ENCODE measurements at regions not wholly inside any gene's neighbourhood (a gene's known extent, or its start where the extent isn't known, plus 50 kb on each side); places are given as distances from the start of the nearest gene placed in this dataset.

DNA sequence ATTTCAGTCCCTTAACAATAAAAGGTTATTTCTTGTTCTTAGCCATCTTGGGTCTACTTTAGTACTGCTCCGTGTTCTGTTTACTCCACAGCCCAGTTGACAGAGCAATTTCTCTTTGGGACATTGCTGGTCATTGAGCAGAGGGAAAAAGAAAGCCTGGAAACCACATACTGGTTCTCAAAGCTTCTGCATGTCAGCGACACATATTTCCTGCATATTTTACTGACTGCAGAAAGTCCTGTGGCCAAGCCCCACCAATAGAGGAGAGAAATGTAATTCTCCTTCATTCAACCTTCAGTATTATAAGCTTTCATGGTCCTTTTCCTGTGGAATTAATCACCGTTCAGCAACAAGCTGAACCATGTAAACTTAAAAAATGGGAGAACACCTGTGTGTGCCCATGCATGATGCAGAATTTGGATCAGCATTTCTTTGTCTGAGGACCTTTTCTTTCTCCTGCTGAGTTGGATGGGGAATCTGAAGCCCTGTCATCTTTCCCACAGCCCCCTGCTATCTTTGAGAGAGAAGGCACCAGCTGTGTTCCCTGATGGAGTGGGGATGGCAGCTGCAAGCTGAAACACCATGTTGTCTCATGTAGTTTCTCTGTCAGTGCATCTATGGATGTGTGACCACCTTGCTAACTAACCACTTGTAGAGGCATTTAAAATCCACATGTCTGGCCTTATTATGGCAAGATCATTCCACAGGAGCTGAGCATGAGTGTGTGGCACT is 431.6 kb downstream of the MEIS1 start:
- Histone ChIP-seq H3K79me2 (no peaks in the 10 kb centered on the region), H3K36me3 (ENCODE audit: control insufficient read depth, insufficient read depth, low read length) (no peaks in the 10 kb centered on the region), H3K4me2 (ENCODE audit: low read length) (no peak overlapping the region), H3K9ac (no peak overlapping the region), H2AFZ (no peak overlapping the region), H3K4me3 (ENCODE audit: low read depth, low read length) (no peak overlapping the region), H3K9me3 (ENCODE audit: control insufficient read depth, low read length) (no peaks in the 10 kb centered on the region), H3K4me1 (no peaks in the 10 kb centered on the region), H3K27ac (no peak overlapping the region), H3K27me3 (ENCODE audit: control insufficient read depth, insufficient read depth, low read length) (no peaks in the 10 kb centered on the region)
- TF ChIP-seq CTCF (IDR thresholded peaks at IDR 0.05) = no peak

- Histone ChIP-seq H3K4me1 (no peaks in the 10 kb centered on the region), H3K27ac (no peak overlapping the region), H3K4me3 (ENCODE audit: low read depth, low read length) (no peak overlapping the region), H3K36me3 (ENCODE audit: control insufficient read depth, insufficient read depth, low read length) (no peaks in the 10 kb centered on the region), H3K9ac (no peak overlapping the region), H3K4me2 (ENCODE audit: low read length) (no peak overlapping the region), H2AFZ (no peak overlapping the region), H3K79me2 (no peaks in the 10 kb centered on the region), H3K27me3 (ENCODE audit: control insufficient read depth, insufficient read depth, low read length) (no peaks in the 10 kb centered on the region), H3K9me3 (ENCODE audit: control insufficient read depth, low read length) (no peaks in the 10 kb centered on the region)
- TF ChIP-seq CTCF (IDR thresholded peaks at IDR 0.05) = no peak
Observed at GRCh38 chr2:66867063-66867441, 432.1 kb downstream of the MEIS1 start.

DNA sequence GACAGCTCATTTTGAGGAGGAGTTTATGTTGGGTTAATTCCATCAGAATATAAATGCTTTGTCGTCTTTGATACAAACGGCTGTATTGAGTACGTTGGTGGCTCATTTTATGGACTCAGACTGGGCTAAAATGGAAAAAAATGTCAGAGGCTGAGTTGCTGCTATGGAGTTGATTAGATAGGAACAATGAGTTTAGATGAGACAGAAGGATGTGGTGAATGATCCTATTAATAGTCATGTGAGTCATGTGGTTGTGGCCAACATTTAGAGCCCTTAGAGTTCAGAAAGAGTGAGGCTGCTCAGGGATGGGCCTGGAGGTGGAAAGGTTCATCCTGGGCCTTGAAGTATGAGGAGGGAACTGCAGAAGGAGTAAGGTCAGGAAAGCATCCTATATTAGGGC is 434.2 kb downstream of the MEIS1 start:
- TF ChIP-seq CTCF (IDR thresholded peaks at IDR 0.05) = no peak
- no peak overlapping the region for H3K27ac ChIP-seq
- no peak overlapping the region for H3K4me2 ChIP-seq (ENCODE audit: low read length)
- no peaks in the 10 kb centered on the region for H3K36me3 ChIP-seq (ENCODE audit: control insufficient read depth, insufficient read depth, low read length)
- H3K4me3 ChIP-seq (ENCODE audit: low read depth, low read length) = no peak overlapping the region
- H3K9ac ChIP-seq = no peak overlapping the region
- H3K79me2 ChIP-seq = no peaks in the 10 kb centered on the region
- no peaks in the 10 kb centered on the region for H3K4me1 ChIP-seq
- no peaks in the 10 kb centered on the region for H3K9me3 ChIP-seq (ENCODE audit: control insufficient read depth, low read length)
- no peaks in the 10 kb centered on the region for H3K27me3 ChIP-seq (ENCODE audit: control insufficient read depth, insufficient read depth, low read length)
- H2AFZ ChIP-seq = no peak overlapping the region

DNA sequence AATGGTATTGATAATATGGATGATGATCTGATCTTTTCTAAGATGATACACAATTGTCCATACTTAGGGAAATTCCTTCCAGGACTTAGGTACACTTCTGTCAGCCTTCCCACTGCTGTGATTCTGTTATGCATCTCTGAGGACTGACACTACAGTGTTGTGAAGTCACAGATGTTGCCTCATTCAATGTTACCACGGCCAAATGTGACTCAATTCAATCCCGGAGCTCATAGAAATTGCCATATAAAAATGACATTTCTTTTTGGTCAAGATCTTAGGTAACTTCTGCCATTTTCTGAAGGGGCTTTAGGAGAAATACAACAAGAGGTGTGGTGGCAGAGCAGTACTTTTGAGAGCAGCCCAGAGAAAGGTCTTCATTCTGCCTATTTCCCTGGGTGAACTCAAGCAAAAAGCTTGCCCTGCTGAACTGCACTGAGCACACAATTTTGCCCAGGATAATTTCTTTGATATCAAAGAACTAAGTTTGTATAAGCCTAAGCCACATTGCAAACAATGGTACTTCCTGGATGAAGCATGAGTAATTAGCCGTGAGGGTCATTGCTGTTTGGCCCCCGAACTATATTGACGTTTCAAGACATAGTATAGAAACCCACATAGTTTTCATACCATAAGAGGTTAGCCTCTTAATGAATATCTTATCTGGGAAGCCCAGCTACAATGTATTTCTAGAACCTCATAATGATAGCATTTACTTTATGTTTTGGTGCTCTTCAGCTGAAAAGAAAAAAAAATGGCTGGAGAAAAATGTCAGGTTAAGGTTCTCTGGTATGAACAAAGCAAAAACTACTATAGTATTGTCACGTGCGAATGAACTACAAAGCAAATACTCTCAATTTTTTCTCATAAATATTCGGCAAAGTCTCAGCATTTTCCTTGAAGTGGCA is 437.4 kb downstream of the MEIS1 start:
- no peak overlapping the region for H3K27ac ChIP-seq
- H3K36me3 ChIP-seq (ENCODE audit: control insufficient read depth, insufficient read depth, low read length) = no peaks in the 10 kb centered on the region
- H3K4me3 ChIP-seq (ENCODE audit: low read depth, low read length) = no peak overlapping the region
- H3K4me1 ChIP-seq = no peaks in the 10 kb centered on the region
- H3K9ac ChIP-seq = no peak overlapping the region
- H3K79me2 ChIP-seq = no peaks in the 10 kb centered on the region
- no peak overlapping the region for H2AFZ ChIP-seq
- H3K9me3 ChIP-seq (ENCODE audit: control insufficient read depth, low read length) = no peaks in the 10 kb centered on the region
- H3K27me3 ChIP-seq (ENCODE audit: control insufficient read depth, insufficient read depth, low read length) = no peaks in the 10 kb centered on the region
- TF ChIP-seq CTCF (IDR thresholded peaks at IDR 0.05) = no peak
- no peak overlapping the region for H3K4me2 ChIP-seq (ENCODE audit: low read length)
